ENCODE measurements at regions not wholly inside any gene's neighbourhood (a gene's known extent, or its start where the extent isn't known, plus 50 kb on each side); places are given as distances from the start of the nearest gene placed in this dataset.

DNA sequence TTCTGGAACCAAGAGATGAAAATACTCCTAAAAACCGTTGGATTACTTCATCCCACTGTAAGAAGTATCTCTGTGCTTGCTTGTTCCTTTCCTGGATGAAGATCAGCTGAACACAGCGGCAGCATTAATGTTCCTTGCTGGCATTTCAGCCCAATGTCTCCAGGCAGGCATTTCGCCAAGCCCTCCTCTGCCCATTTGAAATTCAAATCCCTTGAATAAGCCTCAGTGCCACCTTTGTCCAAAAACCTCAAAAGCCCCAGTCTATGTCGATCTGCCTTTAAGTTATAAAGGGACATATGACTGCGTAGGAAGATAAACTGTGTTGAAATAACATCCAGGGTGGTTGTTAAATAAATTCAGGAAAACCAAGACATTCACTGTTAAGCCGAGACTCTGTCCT, 156.8 kb upstream of the PDZRN3 start:
- no peak for TF ChIP-seq CTCF (conservative IDR thresholded peaks at IDR 0.05)
- no peak for TF ChIP-seq ZFX (IDR thresholded peaks at IDR 0.05)

Data from C4-2B (cell line).